ENCODE measurements at regions not wholly inside any gene's neighbourhood (a gene's known extent, or its start where the extent isn't known, plus 50 kb on each side); places are given as distances from the start of the nearest gene placed in this dataset.
"Not testable (repeated sequence)": the region's sequence is repeated elsewhere in the genome, so short reads cannot be mapped to it uniquely, and the experiment has no call there.

GRCh38 chr10:63675171-63675570 is 154.0 kb downstream of the REEP3 start:
- no peaks in the 10 kb centered on the region for H3K36me3 Mint-ChIP-seq
- no peaks in the 10 kb centered on the region for H3K27me3 Mint-ChIP-seq
- no peaks in the 10 kb centered on the region for H3K9me3 Mint-ChIP-seq
- DNase-seq = no peak
- H3K27ac Mint-ChIP-seq = no peak overlapping the region
- H3K4me1 Mint-ChIP-seq = no peaks in the 10 kb centered on the region
- H3K4me3 Mint-ChIP-seq = no peak overlapping the region

- DNase-seq = no peak
- H3K4me1 Mint-ChIP-seq = no peaks in the 10 kb centered on the region
- no peaks in the 10 kb centered on the region for H3K36me3 Mint-ChIP-seq
- H3K4me3 Mint-ChIP-seq = no peak overlapping the region
- no peaks in the 10 kb centered on the region for H3K9me3 Mint-ChIP-seq
- no peak overlapping the region for H3K27ac Mint-ChIP-seq
- no peaks in the 10 kb centered on the region for H3K27me3 Mint-ChIP-seq
Observed at GRCh38 chr10:63677001-63677400, 155.8 kb downstream of the REEP3 start.

- H3K36me3 Mint-ChIP-seq, H3K27ac Mint-ChIP-seq, DNase-seq, H3K9me3 Mint-ChIP-seq, H3K27me3 Mint-ChIP-seq, H3K4me3 Mint-ChIP-seq, H3K4me1 Mint-ChIP-seq: not testable (repeated sequence)
Observed at GRCh38 chr10:63680545-63680944, 159.3 kb downstream of the REEP3 start.

- no peak overlapping the region for H3K4me3 Mint-ChIP-seq
- H3K27ac Mint-ChIP-seq = no peak overlapping the region
- no peak for DNase-seq
- H3K9me3 Mint-ChIP-seq = no peaks in the 10 kb centered on the region
- peaks cover 5% of the 10 kb centered on the region for H3K4me1 Mint-ChIP-seq
- H3K27me3 Mint-ChIP-seq = no peaks in the 10 kb centered on the region
- H3K36me3 Mint-ChIP-seq = no peaks in the 10 kb centered on the region
Observed at GRCh38 chr10:63681993-63682697, 160.9 kb downstream of the REEP3 start.

- H3K36me3 Mint-ChIP-seq, DNase-seq, H3K27me3 Mint-ChIP-seq, H3K4me1 Mint-ChIP-seq, H3K9me3 Mint-ChIP-seq, H3K4me3 Mint-ChIP-seq, H3K27ac Mint-ChIP-seq: not testable (repeated sequence)
Observed at GRCh38 chr10:63682698-63683052, 161.5 kb downstream of the REEP3 start.

- H3K4me3 Mint-ChIP-seq = no peak overlapping the region
- no peaks in the 10 kb centered on the region for H3K27me3 Mint-ChIP-seq
- H3K4me1 Mint-ChIP-seq = peaks cover 5% of the 10 kb centered on the region
- H3K27ac Mint-ChIP-seq = no peak overlapping the region
- DNase-seq = no peak
- H3K36me3 Mint-ChIP-seq = no peaks in the 10 kb centered on the region
- no peaks in the 10 kb centered on the region for H3K9me3 Mint-ChIP-seq
Observed at GRCh38 chr10:63683223-63683622, 162.0 kb downstream of the REEP3 start.

GRCh38 chr10:63683686-63684085 is 162.5 kb downstream of the REEP3 start:
- Mint-ChIP-seq H3K9me3 (no peaks in the 10 kb centered on the region), H3K27me3 (no peaks in the 10 kb centered on the region), H3K4me3 (no peak overlapping the region), H3K4me1 (peaks cover 5% of the 10 kb centered on the region), H3K36me3 (no peaks in the 10 kb centered on the region), H3K27ac (no peak overlapping the region)
- DNase-seq = no peak

- no peak for DNase-seq
- H3K27ac Mint-ChIP-seq = no peak overlapping the region
- H3K4me1 Mint-ChIP-seq = peaks cover 5% of the 10 kb centered on the region
- peaks cover 2% of the 10 kb centered on the region for H3K27me3 Mint-ChIP-seq
- H3K36me3 Mint-ChIP-seq = no peaks in the 10 kb centered on the region
- no peak overlapping the region for H3K4me3 Mint-ChIP-seq
- H3K9me3 Mint-ChIP-seq = no peaks in the 10 kb centered on the region
Observed at GRCh38 chr10:63684257-63684936, 163.2 kb downstream of the REEP3 start.

GRCh38 chr10:63689768-63690167 is 168.6 kb downstream of the REEP3 start:
- no peaks in the 10 kb centered on the region for H3K4me1 Mint-ChIP-seq
- DNase-seq = no peak
- no peak overlapping the region for H3K27ac Mint-ChIP-seq
- H3K36me3 Mint-ChIP-seq = no peaks in the 10 kb centered on the region
- H3K4me3 Mint-ChIP-seq = no peak overlapping the region
- H3K27me3 Mint-ChIP-seq = peaks cover 4% of the 10 kb centered on the region
- peaks cover 2% of the 10 kb centered on the region for H3K9me3 Mint-ChIP-seq

GRCh38 chr10:63692220-63692896 is 171.2 kb downstream of the REEP3 start:
- H3K4me3 Mint-ChIP-seq = no peak overlapping the region
- H3K36me3 Mint-ChIP-seq = no peaks in the 10 kb centered on the region
- no peak overlapping the region for H3K27ac Mint-ChIP-seq
- H3K9me3 Mint-ChIP-seq = peaks cover 2% of the 10 kb centered on the region
- no peak for DNase-seq
- no peaks in the 10 kb centered on the region for H3K4me1 Mint-ChIP-seq
- H3K27me3 Mint-ChIP-seq = peaks cover 4% of the 10 kb centered on the region

GRCh38 chr10:63693021-63693420 is 171.8 kb downstream of the REEP3 start:
- not testable (repeated sequence) for DNase-seq, H3K36me3 Mint-ChIP-seq, H3K27ac Mint-ChIP-seq

GRCh38 chr10:63696205-63696604 is 175.0 kb downstream of the REEP3 start:
- H3K4me1 Mint-ChIP-seq = peaks cover 9% of the 10 kb centered on the region
- H3K27ac Mint-ChIP-seq = no peak overlapping the region
- no peaks in the 10 kb centered on the region for H3K36me3 Mint-ChIP-seq
- no peak overlapping the region for H3K4me3 Mint-ChIP-seq
- H3K27me3 Mint-ChIP-seq = no peaks in the 10 kb centered on the region
- H3K9me3 Mint-ChIP-seq = peaks cover 2% of the 10 kb centered on the region
- no peak for DNase-seq

More at GRCh38 chr10:63693021-63693420, 171.8 kb downstream of the REEP3 start:
- not testable (repeated sequence) for H3K27me3 Mint-ChIP-seq, H3K9me3 Mint-ChIP-seq, H3K4me1 Mint-ChIP-seq, H3K4me3 Mint-ChIP-seq

- peaks cover 2% of the 10 kb centered on the region for H3K9me3 Mint-ChIP-seq
Observed at GRCh38 chr10:63697956-63698786, 177.0 kb downstream of the REEP3 start.

GRCh38 chr10:63698787-63699150 is 177.6 kb downstream of the REEP3 start:
- Mint-ChIP-seq H3K9me3 (peaks cover 2% of the 10 kb centered on the region), H3K4me3 (no peak overlapping the region), H3K4me1 (peaks cover 9% of the 10 kb centered on the region), H3K27ac (no peak overlapping the region), H3K36me3 (no peaks in the 10 kb centered on the region), H3K27me3 (no peaks in the 10 kb centered on the region)
- no peak for DNase-seq

More at GRCh38 chr10:63697956-63698786, 177.0 kb downstream of the REEP3 start:
- no peak for DNase-seq
- Mint-ChIP-seq H3K36me3 (no peaks in the 10 kb centered on the region), H3K4me3 (no peak overlapping the region), H3K27ac (no peak overlapping the region), H3K27me3 (no peaks in the 10 kb centered on the region), H3K4me1 (peaks cover 9% of the 10 kb centered on the region)
